Heart left ventricle (tissue), 16 donors: ENCODE measurements at regions not wholly inside any gene's neighbourhood (a gene's known extent, or its start where the extent isn't known, plus 50 kb on each side); places are given as distances from the start of the nearest gene placed in this dataset.
A peak's percentile ranks its signal among the peaks of the same experiment; 100 is the strongest.
"Not testable (repeated sequence)": the region's sequence is repeated elsewhere in the genome, so short reads cannot be mapped to it uniquely, and the experiment has no call there.

Experiments
- ATAC-seq, 4 donors: fragments of 200-7000 bp; cut with Tn5 transposase; one replicate each; pipeline ENCODE4 v1.9.1; 2020 to 2022; ENCODE audit warnings: moderate library complexity in 4 of 4, mild to moderate bottlenecking in 3 of 4, moderate number of reproducible peaks in 1 of 4
- DNase-seq, 5 donors: peaks; one replicate each; pipeline ENCODE4 v3.0.0-alpha.2; 2020
- H3K27ac ChIP-seq, 12 donors: fragments of 200-600 bp; sonication (generic) in 4 of 12; one replicate each; pipeline versions ENCODE4 v1.5.0 to v1.8.0; 2016 to 2022; ENCODE audit warnings: mild to moderate bottlenecking in 2 of 12
- H3K27me3 ChIP-seq, 9 donors: fragments of 200-600 bp; sonication (generic) in 2 of 9; one replicate each; pipeline versions ENCODE4 v1.5.1 to v1.8.0; 2016 to 2022; ENCODE audit warnings: mild to moderate bottlenecking in 3 of 9
- H3K36me3 ChIP-seq, 9 donors: fragments of 200-600 bp; sonication (generic) in 2 of 9; one replicate each; pipeline versions ENCODE4 v1.5.0 to v1.8.0; 2018 to 2022; ENCODE audit warnings: mild to moderate bottlenecking in 2 of 9
- H3K4me1 ChIP-seq, 12 donors: fragments of 200-600 bp; sonication (generic) in 4 of 12; one replicate each; pipeline versions ENCODE4 v1.5.0 to v1.8.0; 2016 to 2022; ENCODE audit warnings: mild to moderate bottlenecking in 3 of 12
- H3K4me3 ChIP-seq, 12 donors: fragments of 200-600 bp; sonication (generic) in 4 of 12; one replicate each; pipeline versions ENCODE4 v1.5.0 to v1.8.0; 2017 to 2022; ENCODE audit warnings: mild to moderate bottlenecking in 9 of 12, moderate library complexity in 4 of 12
- H3K9me3 ChIP-seq, 12 donors: fragments of 200-600 bp; sonication (generic) in 4 of 12; one replicate each; pipeline versions ENCODE4 v1.5.0 to v1.8.0; 2016 to 2022; ENCODE audit warnings: mild to moderate bottlenecking in 1 of 12
- CTCF ChIP-seq, 12 donors: fragments of 200-600 bp; sonication (generic) in 4 of 12; IDR thresholded peaks; one replicate each; pipeline versions ENCODE4 v1.5.0 to v1.8.0; 2018 to 2022; ENCODE audit warnings: antibody characterized with exemption in 12 of 12, mild to moderate bottlenecking in 5 of 12
- POLR2A ChIP-seq, 2 donors: fragments of 450-650 bp; IDR thresholded peaks; one replicate each; pipeline ENCODE4 v1.6.1; 2017; ENCODE audit warnings: antibody characterized with exemption in 2 of 2, mild to moderate bottlenecking in 2 of 2, moderate library complexity in 2 of 2
- WGBS, 4 donors: extraction: QIAGEN DNeasy Blood & Tissue Kit in 2 of 4; methylation state at CpG; one replicate each; pipeline versions ENCODE4 v1.1.5 to v1.1.7; 2013 to 2018; 5-methylcytosine and 5-hydroxymethylcytosine counted together
- intact Hi-C, 10 donors: fragments of 100-400 bp; cut with DNase I; formaldehyde crosslinking; loops; one replicate each; pipeline versions ENCODE4 v1.11.1 to v1.14.2; 2022
- donor health status: ischemic (EF 13 %, LVEDD 7.1; RV severe dilation, severe dysfunction).
- donor health status: healthy with polysubstance abuse.
- donor health status: DM: no; HTN: yes; CAD: no.
- donor health status: DM: no; HTN: no; CAD: no.
- donor health status: ischemic (EF 25% LVEDD 6.9; RV normal size, moderate dysfunction).
- donor health status: ischemic (EF 25% LVEDD 5.7; RV mildly dilated, moderate dysfunction).
- donor health status: healthy.
- donor health status: DM: yes; HTN: yes; CAD: no.
- donor health status: ischemic (EF 35%, LVEDD 5.7; RV mildly dilated, moderate dysfunction).
- donor health status: nonischemic (EF 11% LVEDD 7.7; RV severe dilation, severe dysfunction).
- donor health status: DM: yes; HTN: yes; CAD: no.
- donor health status: PGD.
- donor health status: ischemic (EF 29% LVEDD 5.4; RV normal size, mild dysfunction).
- donor health status: nonischemic (EF 23%, LVEDD 6.1; RV moderate dilation, normal function).

GRCh38 chr2:43065871-43066270 lies 160.5 kb downstream of the ZFP36L2 start:
- no peak overlapping the region for H3K4me3 ChIP-seq

GRCh38 chr2:43065036-43065435 lies 161.4 kb downstream of the ZFP36L2 start:
- no peak overlapping the region for H3K27ac ChIP-seq
- H3K27me3 ChIP-seq: no peaks in the 10 kb centered on the region
- WGBS, 4 donors: 90 to 95% (median 92%) methylated on average over 3 of the region's 3 CpGs
- H3K4me3 ChIP-seq: no peak overlapping the region
- H3K4me1 ChIP-seq: peaks cover 0 to 18% (median 8%) of the 10 kb centered on the region in 12 donors
- no peaks in the 10 kb centered on the region for H3K36me3 ChIP-seq
- intact Hi-C loops: loop anchor here in 1 of 10 donors (5.0 kb wide), 1 partner anchor 38 kb away; no protein-coding TSS in a partner anchor
- no peak for ATAC-seq
- TF ChIP-seq POLR2A (IDR thresholded peaks at IDR 0.05) (no peak), CTCF (IDR thresholded peaks at IDR 0.05) (no peak)
- peak in 1 of 5 donors; percentile 22 for DNase-seq
- H3K9me3 ChIP-seq: peaks cover 0 to 12% (median 5%) of the 10 kb centered on the region in 12 donors

More at GRCh38 chr2:43065871-43066270, 160.5 kb downstream of the ZFP36L2 start:
- WGBS, 4 donors: 93 to 97% (median 96%) methylated on average over 10 of the region's 10 CpGs
- DNase-seq (no peak), ATAC-seq (no peak)
- peaks cover 0 to 26% (median 15%) of the 10 kb centered on the region in 12 donors for H3K4me1 ChIP-seq
- no peaks in the 10 kb centered on the region for H3K36me3 ChIP-seq
- no peak overlapping the region for H3K27ac ChIP-seq
- TF ChIP-seq POLR2A (IDR thresholded peaks at IDR 0.05): no peak
- TF ChIP-seq CTCF (IDR thresholded peaks at IDR 0.05): no peak
- intact Hi-C loops: loop anchor here in 1 of 10 donors (5.0 kb wide), 1 partner anchor 39 kb away; no protein-coding TSS in a partner anchor
- H3K9me3 ChIP-seq: peaks cover 0 to 12% (median 5%) of the 10 kb centered on the region in 12 donors
- H3K27me3 ChIP-seq: no peaks in the 10 kb centered on the region

GRCh38 chr2:43063096-43063495 lies 163.3 kb downstream of the ZFP36L2 start:
- H3K27me3 ChIP-seq, H3K27ac ChIP-seq, ATAC-seq, H3K4me3 ChIP-seq, intact Hi-C loops, H3K36me3 ChIP-seq: not testable (repeated sequence)
- H3K4me1 ChIP-seq: peaks cover 0 to 25% (median 12%) of the 10 kb centered on the region in 12 donors
- peaks cover 0 to 12% (median 5%) of the 10 kb centered on the region in 12 donors for H3K9me3 ChIP-seq
- 96 to 99% methylated on average over 9 to 20 of the region's 32 CpGs; no CpG with 5 or more reads in 2 of the 4 donors for WGBS, 4 donors
- DNase-seq: peak in 1 of 5 donors; percentile 9

GRCh38 chr2:43062058-43062457 lies 164.3 kb downstream of the ZFP36L2 start:
- no peak for ATAC-seq
- peaks cover 0 to 12% (median 5%) of the 10 kb centered on the region in 12 donors for H3K9me3 ChIP-seq
- peaks cover 0 to 25% (median 13%) of the 10 kb centered on the region in 12 donors for H3K4me1 ChIP-seq
- no peaks in the 10 kb centered on the region for H3K27me3 ChIP-seq
- intact Hi-C loops: no loop called here
- DNase-seq: no peak
- TF ChIP-seq CTCF (IDR thresholded peaks at IDR 0.05): no peak
- TF ChIP-seq POLR2A (IDR thresholded peaks at IDR 0.05): no peak
- no peak overlapping the region for H3K4me3 ChIP-seq
- no peak overlapping the region for H3K27ac ChIP-seq
- H3K36me3 ChIP-seq: no peaks in the 10 kb centered on the region
